Activated CD8-positive, alpha-beta memory T cell treated with anti-CD3 and anti-CD28 coated beads, Interleukin-2, amount 10 ng/mL, durations not matched to agents 7 days and 5 days (primary cell): ENCODE measurements at regions not wholly inside any gene's neighbourhood (a gene's known extent, or its start where the extent isn't known, plus 50 kb on each side); places are given as distances from the start of the nearest gene placed in this dataset.

ENCODE experiments used
- ATAC-seq: fragments of 150-1000 bp; cut with Tn5 transposase; one replicate; pipeline ENCODE4 v1.10.0; 2021; ENCODE audit warnings: moderate library complexity
- CTCF ChIA-PET: fragments of 350-600 bp; sonication (Branson Sonifier 250); formaldehyde crosslinking; loops from one replicate; lab custom pipeline; 2021; ENCODE audit warnings: antibody characterized with exemption; lab: Charles Lee
- DNase-seq: peaks from one replicate; pipeline ENCODE4 v3.0.0-alpha.2; 2020
- H3K27ac Mint-ChIP-seq: one replicate; pipeline ENCODE4 v1.8.0; 2021; ENCODE audit warnings: mild to moderate bottlenecking, mixed read lengths
- H3K27me3 Mint-ChIP-seq: one replicate; pipeline ENCODE4 v1.8.0; 2021; ENCODE audit warnings: mixed read lengths
- H3K36me3 Mint-ChIP-seq: one replicate; pipeline ENCODE4 v1.8.0; 2021; ENCODE audit warnings: mild to moderate bottlenecking, mixed read lengths
- H3K4me1 Mint-ChIP-seq: one replicate; pipeline ENCODE4 v1.8.0; 2021; ENCODE audit warnings: mixed read lengths
- H3K4me3 Mint-ChIP-seq: one replicate; pipeline ENCODE4 v1.8.0; 2021; ENCODE audit warnings: mild to moderate bottlenecking, moderate library complexity, mixed read lengths
- H3K9me3 Mint-ChIP-seq: one replicate; pipeline ENCODE4 v1.8.0; 2022; ENCODE audit warnings: low read depth, mixed read lengths

- H3K4me3 Mint-ChIP-seq: no peak overlapping the region
- H3K27ac Mint-ChIP-seq: no peak overlapping the region
- CTCF ChIA-PET: no interaction called here
- H3K27me3 Mint-ChIP-seq: no peaks in the 10 kb centered on the region
- ATAC-seq: no peak
- peaks cover 2% of the 10 kb centered on the region for H3K9me3 Mint-ChIP-seq
- DNase-seq: no peak
- H3K4me1 Mint-ChIP-seq: no peaks in the 10 kb centered on the region
- H3K36me3 Mint-ChIP-seq: no peaks in the 10 kb centered on the region
Measured at GRCh38 chr22:34903416-34903815, 162.5 kb upstream of the ISX start.

DNA sequence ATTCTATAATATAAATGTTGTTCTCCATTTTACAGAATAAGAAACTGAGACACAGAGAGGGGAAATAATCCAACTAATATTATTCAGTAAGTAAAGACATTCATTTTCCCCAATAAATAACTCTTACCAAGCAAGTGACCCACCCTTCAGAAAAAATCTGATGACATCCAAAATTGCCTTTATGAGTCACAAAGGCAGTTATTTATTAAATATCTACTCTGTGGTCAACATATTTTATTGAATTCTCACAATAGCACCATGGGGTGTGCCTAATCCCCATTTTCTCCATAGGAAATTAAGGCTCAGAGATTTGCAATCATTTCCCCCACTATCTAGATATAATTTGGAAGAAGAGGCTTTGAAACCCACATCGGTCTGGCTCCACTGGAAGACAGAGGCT, 161.5 kb upstream of the ISX start:
- ATAC-seq (no peak), DNase-seq (no peak)
- Mint-ChIP-seq H3K4me1 (no peaks in the 10 kb centered on the region), H3K27me3 (no peaks in the 10 kb centered on the region), H3K9me3 (peaks cover 2% of the 10 kb centered on the region), H3K27ac (no peak overlapping the region), H3K36me3 (no peaks in the 10 kb centered on the region), H3K4me3 (no peak overlapping the region)
- CTCF ChIA-PET: no interaction called here

- H3K9me3 Mint-ChIP-seq: no peaks in the 10 kb centered on the region
- no peak for DNase-seq
- H3K4me1 Mint-ChIP-seq: no peaks in the 10 kb centered on the region
- no peaks in the 10 kb centered on the region for H3K36me3 Mint-ChIP-seq
- no peak for ATAC-seq
- H3K4me3 Mint-ChIP-seq: no peak overlapping the region
- CTCF ChIA-PET: no interaction called here
- H3K27ac Mint-ChIP-seq: no peak overlapping the region
- H3K27me3 Mint-ChIP-seq: no peaks in the 10 kb centered on the region
Measured at GRCh38 chr22:34913826-34914225, 152.1 kb upstream of the ISX start.

GRCh38 chr22:34914846-34915245, 151.1 kb upstream of the ISX start:
- Mint-ChIP-seq H3K4me3 (no peak overlapping the region), H3K36me3 (no peaks in the 10 kb centered on the region), H3K4me1 (no peaks in the 10 kb centered on the region), H3K27ac (no peak overlapping the region), H3K9me3 (no peaks in the 10 kb centered on the region), H3K27me3 (no peaks in the 10 kb centered on the region)
- CTCF ChIA-PET: interaction anchor here (0.8 kb wide), 1 partner anchor 21 kb away, joined by 3 read pairs; no protein-coding TSS in a partner anchor
- ATAC-seq (no peak), DNase-seq (no peak)

GRCh38 chr22:34917239-34917638, 148.7 kb upstream of the ISX start:
- Mint-ChIP-seq H3K4me1 (no peaks in the 10 kb centered on the region), H3K27me3 (no peaks in the 10 kb centered on the region), H3K36me3 (no peaks in the 10 kb centered on the region), H3K4me3 (no peak overlapping the region), H3K9me3 (no peaks in the 10 kb centered on the region), H3K27ac (no peak overlapping the region)
- no peak for DNase-seq
- no peak for ATAC-seq
- CTCF ChIA-PET: interaction anchor here (1.5 kb wide), 1 partner anchor 233 kb away, joined by 4 read pairs; no protein-coding TSS in a partner anchor

- CTCF ChIA-PET: no interaction called here
- no peaks in the 10 kb centered on the region for H3K36me3 Mint-ChIP-seq
- H3K27me3 Mint-ChIP-seq: no peaks in the 10 kb centered on the region
- H3K4me1 Mint-ChIP-seq: no peaks in the 10 kb centered on the region
- H3K27ac Mint-ChIP-seq: no peak overlapping the region
- DNase-seq (no peak), ATAC-seq (no peak)
- H3K9me3 Mint-ChIP-seq: no peaks in the 10 kb centered on the region
- no peak overlapping the region for H3K4me3 Mint-ChIP-seq
Measured at GRCh38 chr22:34931026-34931425, 134.9 kb upstream of the ISX start.

DNA sequence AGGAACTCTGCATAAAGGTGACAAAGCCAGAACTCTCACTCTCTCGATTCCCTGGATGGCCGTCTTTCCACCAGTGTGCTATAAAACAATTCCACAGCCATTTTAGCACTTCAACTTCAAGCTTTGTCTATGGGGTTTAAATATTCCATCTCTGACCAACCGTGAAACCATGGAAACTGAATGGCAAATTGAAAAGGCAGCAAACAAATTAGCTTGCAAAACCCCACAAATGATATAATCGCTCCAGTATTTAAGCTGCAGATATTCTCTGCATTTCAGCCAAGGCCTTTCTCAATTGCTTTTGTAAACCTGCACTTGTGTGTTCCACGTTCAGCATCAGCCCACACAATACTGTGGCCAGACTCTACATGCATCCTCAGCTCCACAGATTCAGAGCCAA, 131.7 kb upstream of the ISX start:
- no peak overlapping the region for H3K27ac Mint-ChIP-seq
- no peak for ATAC-seq

DNA sequence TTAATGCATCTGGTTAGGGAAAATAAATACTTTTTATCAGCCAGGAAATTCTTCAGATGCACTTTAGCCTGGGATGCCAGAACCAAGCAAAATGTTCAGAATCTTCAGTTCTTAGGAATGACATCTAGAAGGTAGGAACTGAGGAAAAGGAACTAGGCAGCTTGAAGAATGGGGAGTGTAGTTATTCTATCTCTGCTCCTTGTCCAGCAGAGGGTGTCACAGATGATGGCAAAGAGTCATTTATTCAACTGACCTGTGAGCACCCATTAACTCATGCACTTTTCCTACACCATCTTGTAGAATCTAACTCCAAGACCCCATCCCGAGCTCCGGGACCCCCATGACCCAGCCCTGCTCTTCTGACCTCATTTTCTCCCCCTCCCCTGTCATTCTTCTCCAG, 122.1 kb upstream of the ISX start:
- Mint-ChIP-seq H3K27ac (no peak overlapping the region), H3K4me3 (no peak overlapping the region), H3K27me3 (no peaks in the 10 kb centered on the region), H3K4me1 (no peaks in the 10 kb centered on the region), H3K36me3 (no peaks in the 10 kb centered on the region), H3K9me3 (no peaks in the 10 kb centered on the region)
- CTCF ChIA-PET: no interaction called here
- ATAC-seq (no peak), DNase-seq (no peak)

More for the DNA sequence above, 131.7 kb upstream of the ISX start:
- Mint-ChIP-seq H3K4me1 (no peaks in the 10 kb centered on the region), H3K4me3 (no peak overlapping the region), H3K9me3 (no peaks in the 10 kb centered on the region), H3K36me3 (no peaks in the 10 kb centered on the region), H3K27me3 (no peaks in the 10 kb centered on the region)
- DNase-seq: no peak
- CTCF ChIA-PET: no interaction called here

DNA sequence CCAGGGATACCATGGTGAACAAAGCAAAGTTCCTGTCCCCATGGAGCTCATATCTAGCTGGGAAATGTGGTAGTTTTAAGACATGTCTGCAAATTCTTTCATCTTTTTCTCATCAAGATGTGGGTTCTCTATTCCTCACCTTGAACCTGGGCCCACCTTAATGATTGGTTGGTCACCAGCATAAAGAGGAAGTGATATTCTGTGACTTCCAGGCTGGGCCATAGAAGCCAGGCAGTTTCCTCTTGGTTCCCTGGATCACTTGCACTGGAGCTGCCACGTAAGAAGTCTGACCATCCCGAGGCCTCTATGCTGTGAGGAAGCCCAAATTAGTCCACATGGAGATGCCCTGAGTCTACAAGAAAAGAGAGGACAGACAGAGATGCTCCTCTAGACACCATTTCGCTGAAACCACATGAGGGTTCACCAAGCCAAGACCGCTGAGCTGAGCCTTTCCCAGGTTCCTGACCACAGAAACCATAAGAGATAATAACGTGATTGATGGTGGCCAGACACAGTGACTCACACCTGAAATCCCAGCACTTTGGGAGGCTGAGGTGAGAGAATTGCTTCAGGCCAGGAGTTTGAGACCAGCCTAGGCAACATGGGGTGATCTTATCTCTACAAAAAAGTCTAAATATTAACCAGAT, 119.5 kb upstream of the ISX start:
- CTCF ChIA-PET: no interaction called here
- H3K36me3 Mint-ChIP-seq: no peaks in the 10 kb centered on the region
- no peak for ATAC-seq
- no peak overlapping the region for H3K4me3 Mint-ChIP-seq
- DNase-seq: no peak
- no peaks in the 10 kb centered on the region for H3K4me1 Mint-ChIP-seq
- no peak overlapping the region for H3K27ac Mint-ChIP-seq
- no peaks in the 10 kb centered on the region for H3K9me3 Mint-ChIP-seq
- H3K27me3 Mint-ChIP-seq: no peaks in the 10 kb centered on the region

DNA sequence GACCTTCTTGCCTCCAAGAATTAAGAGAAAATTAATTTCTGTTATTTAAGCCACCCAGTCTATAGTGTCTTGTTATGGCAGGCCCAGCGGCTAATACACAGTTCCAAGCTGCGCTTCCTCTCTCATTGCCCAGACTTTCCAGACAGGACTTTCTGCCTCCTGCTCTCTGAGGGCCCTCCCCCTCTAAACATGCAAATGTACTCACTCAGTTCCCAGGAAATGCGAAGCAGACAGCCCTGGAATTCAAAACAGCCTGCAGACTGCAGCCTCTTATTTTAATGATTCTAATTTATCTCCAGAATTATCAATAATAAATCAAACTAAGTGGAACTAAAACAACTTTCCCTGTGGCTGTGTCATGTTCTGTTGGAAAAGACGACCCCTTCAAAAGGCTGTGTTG, 115.5 kb upstream of the ISX start:
- H3K9me3 Mint-ChIP-seq: no peaks in the 10 kb centered on the region
- H3K27me3 Mint-ChIP-seq: no peaks in the 10 kb centered on the region
- H3K36me3 Mint-ChIP-seq: no peaks in the 10 kb centered on the region

DNA sequence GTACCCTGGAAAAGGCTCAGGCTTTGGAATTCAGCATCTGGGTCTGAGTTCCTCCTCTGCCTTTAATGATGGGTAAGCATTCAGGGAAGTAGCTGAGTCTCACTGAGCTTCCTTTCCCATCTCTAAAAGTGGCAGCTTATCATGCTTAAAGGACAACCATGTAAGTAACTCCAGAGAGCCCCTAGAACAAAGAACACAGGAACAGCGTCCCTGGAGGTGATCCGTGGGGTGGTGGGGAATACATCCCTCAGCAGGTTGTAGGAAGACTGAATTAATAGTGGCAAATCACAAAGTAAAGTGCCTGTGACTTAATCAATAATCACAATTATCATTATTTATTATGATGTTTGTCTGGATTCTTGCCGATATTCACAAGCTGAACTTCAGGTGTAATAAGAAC, 114.7 kb upstream of the ISX start:
- Mint-ChIP-seq H3K9me3 (no peaks in the 10 kb centered on the region), H3K4me1 (no peaks in the 10 kb centered on the region), H3K4me3 (no peak overlapping the region), H3K36me3 (no peaks in the 10 kb centered on the region), H3K27me3 (no peaks in the 10 kb centered on the region), H3K27ac (no peak overlapping the region)
- no peak for DNase-seq
- CTCF ChIA-PET: no interaction called here
- ATAC-seq: no peak

More for the DNA sequence above, 115.5 kb upstream of the ISX start:
- CTCF ChIA-PET: no interaction called here
- Mint-ChIP-seq H3K27ac (no peak overlapping the region), H3K4me1 (no peaks in the 10 kb centered on the region), H3K4me3 (no peak overlapping the region)
- DNase-seq (no peak), ATAC-seq (no peak)

DNA sequence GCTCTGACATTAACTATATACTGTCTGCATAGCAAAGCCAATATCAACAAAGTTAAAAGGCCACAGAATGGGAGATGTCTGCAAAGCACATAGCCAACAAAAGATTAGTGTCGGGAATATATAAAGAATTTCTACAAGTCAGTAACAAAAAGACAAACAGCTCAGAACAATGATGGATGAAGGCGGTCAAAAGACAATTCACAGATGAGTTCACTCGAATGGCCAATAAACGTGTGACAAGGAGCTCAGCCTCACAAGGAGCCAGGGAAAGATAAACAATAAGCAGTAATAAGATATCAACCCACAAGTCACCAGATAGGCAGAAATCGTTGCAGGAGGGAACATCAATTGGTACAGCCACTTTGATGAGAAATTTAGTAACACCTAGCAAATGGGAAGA, 106.0 kb upstream of the ISX start:
- no peaks in the 10 kb centered on the region for H3K4me1 Mint-ChIP-seq
- CTCF ChIA-PET: no interaction called here
- ATAC-seq (no peak), DNase-seq (no peak)
- no peak overlapping the region for H3K27ac Mint-ChIP-seq
- H3K9me3 Mint-ChIP-seq: no peaks in the 10 kb centered on the region
- no peaks in the 10 kb centered on the region for H3K27me3 Mint-ChIP-seq
- H3K4me3 Mint-ChIP-seq: no peak overlapping the region
- H3K36me3 Mint-ChIP-seq: no peaks in the 10 kb centered on the region

DNA sequence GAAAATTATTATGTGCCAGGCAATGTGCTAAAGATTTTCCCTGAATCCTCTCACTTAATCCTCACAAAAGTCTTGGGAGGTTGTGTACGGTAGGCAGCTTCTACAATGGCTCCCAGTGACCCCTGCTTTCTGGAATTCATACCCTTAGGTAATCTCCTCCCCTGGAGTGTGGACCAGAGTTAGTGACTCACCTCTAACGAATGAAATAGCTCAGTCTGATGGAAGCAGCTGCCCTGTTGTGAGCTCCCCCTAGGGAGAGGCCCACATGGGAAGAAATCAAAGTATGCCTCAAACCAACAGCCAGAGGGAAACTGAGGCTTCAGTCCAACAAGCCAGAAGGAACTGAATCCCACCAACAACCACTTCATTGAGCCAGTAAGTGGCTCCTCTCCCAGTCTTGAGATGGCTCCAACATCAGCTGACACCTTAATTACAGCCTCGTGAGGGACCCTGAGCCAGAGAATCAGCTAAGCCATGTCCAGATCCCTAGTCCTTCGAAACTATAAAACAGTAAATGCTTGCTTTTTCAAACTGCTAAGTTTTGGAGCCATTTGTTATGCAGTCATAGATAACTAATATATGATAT, 98.9 kb upstream of the ISX start:
- H3K9me3 Mint-ChIP-seq: no peaks in the 10 kb centered on the region
- no peaks in the 10 kb centered on the region for H3K27me3 Mint-ChIP-seq
- ATAC-seq (no peak), DNase-seq (no peak)
- H3K4me3 Mint-ChIP-seq: no peak overlapping the region
- no peaks in the 10 kb centered on the region for H3K36me3 Mint-ChIP-seq
- no peak overlapping the region for H3K27ac Mint-ChIP-seq
- CTCF ChIA-PET: no interaction called here
- H3K4me1 Mint-ChIP-seq: no peaks in the 10 kb centered on the region

GRCh38 chr22:34969001-34969790, 96.8 kb upstream of the ISX start:
- DNase-seq (no peak), ATAC-seq (no peak)
- no peak overlapping the region for H3K4me3 Mint-ChIP-seq
- CTCF ChIA-PET: no interaction called here
- H3K27me3 Mint-ChIP-seq: no peaks in the 10 kb centered on the region
- H3K36me3 Mint-ChIP-seq: no peaks in the 10 kb centered on the region
- H3K9me3 Mint-ChIP-seq: no peaks in the 10 kb centered on the region
- no peaks in the 10 kb centered on the region for H3K4me1 Mint-ChIP-seq
- no peak overlapping the region for H3K27ac Mint-ChIP-seq
